Choroid plexus epithelial cell (primary cell): ENCODE measurements at regions not wholly inside any gene's neighbourhood (a gene's known extent, or its start where the extent isn't known, plus 50 kb on each side); places are given as distances from the start of the nearest gene placed in this dataset.
A peak's percentile ranks its signal among the peaks of the same experiment; 100 is the strongest.
"Not testable (repeated sequence)": the region's sequence is repeated elsewhere in the genome, so short reads cannot be mapped to it uniquely, and the experiment has no call there.

Experiments
- DNase-seq: peaks from one replicate; pipeline ENCODE4 v3.0.0-alpha.2; 2010; ENCODE audit warnings: low read depth
- H3K4me3 ChIP-seq: 2 replicates; pipeline ENCODE4 v1.5.1; 2011; ENCODE audit warnings: low read depth, mild to moderate bottlenecking, control low read depth, low read length, moderate library complexity
- TF ChIP-seq, protein P1 (sequence below): conservative IDR thresholded peaks from 2 replicates; pipeline ENCODE4 v1.5.1; 2011; ENCODE audit warnings: low read depth, mild to moderate bottlenecking, control low read depth, inconsistent platforms, low read length, moderate library complexity

DNA sequence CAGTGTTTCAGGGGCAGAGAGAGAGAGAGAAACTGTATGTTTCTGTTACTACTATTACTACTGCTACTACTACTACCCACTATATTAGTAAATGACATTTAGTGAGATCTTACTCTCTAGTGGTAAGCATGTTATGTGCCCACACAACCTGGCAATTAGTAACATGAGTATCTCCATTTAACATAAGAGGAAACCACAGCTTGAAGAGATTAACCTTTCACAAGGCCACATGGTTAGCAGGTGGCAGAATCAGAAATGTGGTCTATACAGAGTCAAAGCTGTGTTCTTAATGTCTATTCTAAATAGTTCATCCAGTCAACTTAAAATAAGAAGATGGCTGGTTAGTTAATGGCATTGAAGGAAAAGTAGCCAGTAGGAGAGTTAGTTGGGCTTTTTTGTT is 961.6 kb downstream of the MCTP2 start:
- no peak overlapping the region for H3K4me3 ChIP-seq
- TF ChIP-seq, protein P1, sequence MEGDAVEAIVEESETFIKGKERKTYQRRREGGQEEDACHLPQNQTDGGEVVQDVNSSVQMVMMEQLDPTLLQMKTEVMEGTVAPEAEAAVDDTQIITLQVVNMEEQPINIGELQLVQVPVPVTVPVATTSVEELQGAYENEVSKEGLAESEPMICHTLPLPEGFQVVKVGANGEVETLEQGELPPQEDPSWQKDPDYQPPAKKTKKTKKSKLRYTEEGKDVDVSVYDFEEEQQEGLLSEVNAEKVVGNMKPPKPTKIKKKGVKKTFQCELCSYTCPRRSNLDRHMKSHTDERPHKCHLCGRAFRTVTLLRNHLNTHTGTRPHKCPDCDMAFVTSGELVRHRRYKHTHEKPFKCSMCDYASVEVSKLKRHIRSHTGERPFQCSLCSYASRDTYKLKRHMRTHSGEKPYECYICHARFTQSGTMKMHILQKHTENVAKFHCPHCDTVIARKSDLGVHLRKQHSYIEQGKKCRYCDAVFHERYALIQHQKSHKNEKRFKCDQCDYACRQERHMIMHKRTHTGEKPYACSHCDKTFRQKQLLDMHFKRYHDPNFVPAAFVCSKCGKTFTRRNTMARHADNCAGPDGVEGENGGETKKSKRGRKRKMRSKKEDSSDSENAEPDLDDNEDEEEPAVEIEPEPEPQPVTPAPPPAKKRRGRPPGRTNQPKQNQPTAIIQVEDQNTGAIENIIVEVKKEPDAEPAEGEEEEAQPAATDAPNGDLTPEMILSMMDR = no peak
- no peak for DNase-seq

DNA sequence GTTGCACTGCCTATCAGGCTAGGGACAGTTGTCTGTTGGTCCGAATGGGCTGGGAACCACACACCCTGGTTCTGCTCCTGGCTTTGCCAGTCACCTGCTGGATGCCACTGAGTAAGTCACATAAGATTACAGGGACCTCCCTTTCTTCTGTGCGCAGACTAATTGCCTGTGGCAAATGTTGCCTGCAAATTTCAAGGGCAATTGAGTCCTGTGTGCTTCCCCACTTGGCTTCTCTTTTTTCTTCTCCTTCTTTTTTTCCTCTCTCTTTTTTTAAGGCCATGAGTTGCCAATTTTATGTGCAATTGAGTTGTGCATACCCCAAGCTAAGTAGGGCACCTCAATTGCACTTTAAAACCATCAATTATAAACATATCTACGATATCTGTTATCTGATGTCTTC is 963.4 kb downstream of the MCTP2 start:
- no peak for DNase-seq
- TF ChIP-seq, protein P1 = no peak
- no peak overlapping the region for H3K4me3 ChIP-seq

DNA sequence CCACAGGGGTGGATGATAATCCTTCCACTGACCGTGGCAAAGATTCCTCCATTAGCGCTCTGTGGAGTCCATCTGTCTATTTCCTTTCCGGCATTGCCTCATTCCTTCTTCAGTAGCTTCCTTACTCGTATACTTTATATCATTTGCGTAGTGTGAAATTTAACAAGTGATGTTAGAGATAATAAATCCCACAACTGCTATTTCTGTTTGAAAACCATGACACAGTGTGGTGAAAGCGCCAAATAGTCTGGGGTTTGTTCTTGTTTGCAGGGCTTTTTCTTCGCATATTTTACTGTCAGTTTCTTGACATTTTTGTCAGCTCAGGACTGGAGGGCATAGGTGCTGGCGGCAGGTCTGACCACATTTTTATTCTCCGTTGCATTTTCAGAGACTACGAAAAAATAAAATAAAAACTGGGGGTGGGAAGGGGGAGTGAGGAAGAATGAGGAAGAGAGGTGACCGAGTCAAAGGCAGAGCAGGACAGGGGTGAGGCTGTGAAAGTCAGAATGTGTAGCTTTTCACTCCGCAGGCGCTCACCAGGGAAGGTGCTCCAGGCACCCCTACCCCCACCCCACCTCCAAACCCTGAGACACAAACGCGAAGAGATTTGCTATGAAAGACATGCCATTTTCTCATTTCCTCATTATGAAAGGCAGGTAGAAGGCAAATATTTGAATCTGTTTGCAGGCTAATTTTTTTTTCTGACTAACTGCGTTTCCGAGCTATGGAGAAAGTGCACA is 965.0 kb downstream of the MCTP2 start:
- DNase-seq = no peak
- TF ChIP-seq, protein P1 = no peak
- no peak overlapping the region for H3K4me3 ChIP-seq

DNA sequence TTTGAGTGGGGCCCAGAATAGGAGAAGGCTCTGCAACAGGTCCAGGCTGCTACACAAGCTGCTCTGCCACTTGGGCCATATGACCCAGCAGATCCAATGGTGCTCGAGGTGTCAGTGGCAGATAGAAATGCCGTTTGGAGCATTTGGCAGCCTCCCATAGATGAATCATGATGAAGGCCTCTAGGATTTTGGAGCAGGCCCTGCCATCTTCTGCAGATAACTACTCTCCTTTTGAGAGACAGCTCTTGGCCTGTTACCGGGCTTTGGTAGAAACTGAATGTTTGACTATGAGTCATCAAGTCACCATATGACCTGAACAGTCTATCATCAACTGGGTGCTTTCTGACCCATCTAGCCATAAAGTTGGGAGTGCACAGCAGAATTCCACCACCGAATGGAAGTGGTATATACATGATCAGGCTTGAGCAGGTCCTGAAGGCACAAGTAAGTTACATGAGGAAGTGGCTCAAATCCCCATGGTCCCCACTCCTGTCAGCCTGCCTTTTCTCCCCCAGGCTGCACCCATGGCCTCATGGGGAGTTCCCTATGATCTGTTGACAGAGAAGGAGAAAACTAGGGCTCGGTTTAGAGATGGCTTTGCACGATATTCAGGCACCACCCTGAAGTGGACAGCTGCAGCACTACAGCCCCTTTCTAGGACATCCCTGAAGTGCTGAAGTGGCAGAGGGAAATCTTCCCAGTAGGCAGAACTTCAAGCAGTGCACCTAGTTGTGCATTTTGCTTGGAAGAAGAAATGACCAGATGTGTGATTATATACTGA is 971.4 kb downstream of the MCTP2 start:
- TF ChIP-seq, protein P1 = no peak
- no peak overlapping the region for H3K4me3 ChIP-seq
- peak; percentile 7 for DNase-seq

DNA sequence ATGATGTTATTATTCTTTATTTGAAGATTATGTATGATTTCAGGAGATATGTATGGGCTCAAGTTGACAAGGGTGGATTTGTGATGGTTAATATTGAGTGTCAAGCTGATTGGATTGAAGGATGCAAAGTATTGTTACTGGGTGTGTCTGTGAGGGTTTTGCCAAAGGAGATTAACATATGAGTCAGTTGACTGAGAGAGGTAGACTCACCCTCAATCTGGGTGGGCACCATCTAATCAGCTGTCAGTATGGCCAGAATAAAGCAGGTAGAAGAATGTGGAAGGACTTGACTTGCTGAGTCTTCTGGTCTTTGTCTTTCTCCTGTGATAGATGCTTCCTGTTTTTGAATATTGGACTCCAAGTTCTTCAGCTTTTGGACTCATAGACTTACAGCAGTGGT is 973.7 kb downstream of the MCTP2 start:
- TF ChIP-seq, protein P1 = no peak
- no peak overlapping the region for H3K4me3 ChIP-seq
- DNase-seq = no peak

DNA sequence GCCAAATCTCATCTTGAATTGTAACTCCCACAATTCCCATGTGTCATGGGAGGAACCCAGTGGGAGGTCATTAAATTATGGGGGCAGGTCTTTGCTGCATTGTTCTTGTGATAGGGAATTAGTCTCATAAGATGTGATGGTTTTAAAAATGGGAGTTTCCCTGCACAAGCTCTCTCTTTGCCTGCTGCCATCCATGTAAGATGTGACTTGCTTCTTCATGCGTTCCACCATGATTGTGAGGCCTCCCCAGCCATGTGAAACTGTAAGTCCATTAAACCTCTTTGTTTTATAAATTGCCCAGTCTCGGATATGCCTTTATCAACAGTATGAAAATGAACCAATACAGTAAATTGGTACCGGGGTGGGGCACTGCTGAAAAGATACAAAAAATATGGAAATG is 974.5 kb downstream of the MCTP2 start:
- DNase-seq, H3K4me3 ChIP-seq: not testable (repeated sequence)

DNA sequence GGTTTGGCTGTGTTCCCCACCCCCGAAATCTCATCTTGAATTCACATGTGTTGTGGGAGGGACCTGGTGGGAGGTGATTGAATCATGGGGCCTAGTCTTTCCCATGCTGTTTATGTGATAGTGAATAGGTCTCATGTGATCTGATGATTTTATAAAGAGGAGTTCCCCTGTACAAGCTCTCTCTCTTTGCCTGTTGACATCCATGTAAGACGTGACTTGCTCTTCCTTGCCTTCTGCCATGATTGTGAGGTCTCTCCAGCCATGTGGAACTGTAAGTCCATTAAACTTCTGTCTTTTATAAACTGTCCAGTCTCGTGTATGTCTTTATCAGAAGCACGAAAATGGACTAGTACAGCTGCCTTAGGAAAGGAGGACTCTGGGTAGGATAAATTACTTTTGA is 976.7 kb downstream of the MCTP2 start:
- H3K4me3 ChIP-seq = no peak overlapping the region
- no peak for DNase-seq
- TF ChIP-seq, protein P1 = no peak
